Stomach (tissue), 4 donors: ENCODE measurements at regions not wholly inside any gene's neighbourhood (a gene's known extent, or its start where the extent isn't known, plus 50 kb on each side); places are given as distances from the start of the nearest gene placed in this dataset.

Experiments
- EP300 ChIP-seq: sonication (generic); formaldehyde crosslinking; IDR thresholded peaks from one replicate; pipeline ENCODE4 v1.6.1; 2017; ENCODE audit warnings: antibody characterized with exemption
- TF ChIP-seq, protein P1 (sequence below), 7 experiments: fragments of 450-650 bp in 4 of 7; fragments of 200-600 bp in 3 of 7; sonication (generic) in 3 of 7; IDR thresholded peaks; one replicate each; pipeline ENCODE4 v1.5.1; 2016 to 2019; ENCODE audit warnings: antibody characterized with exemption in 7 of 7, control low read depth in 2 of 7, mild to moderate bottlenecking in 1 of 7

DNA sequence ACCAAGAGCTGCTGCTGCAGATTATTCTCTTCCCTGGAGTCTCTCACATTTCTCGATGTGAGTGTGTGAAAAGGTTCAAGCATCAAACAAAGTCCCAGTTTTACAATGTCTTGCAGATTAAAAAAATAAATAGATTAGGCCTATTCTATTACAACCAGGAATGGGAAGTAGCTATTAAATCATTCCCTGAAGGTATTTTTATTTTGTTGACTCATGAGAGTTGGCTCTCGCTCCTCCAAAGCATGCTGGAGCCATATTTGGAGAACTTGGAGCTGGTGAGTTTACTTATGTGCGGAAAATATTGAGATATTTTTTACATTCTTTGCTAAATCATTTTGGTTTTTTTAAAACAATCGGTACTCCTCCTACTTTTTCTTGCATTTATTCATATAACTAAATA is 572.3 kb downstream of the ETNK1 start:
- TF ChIP-seq, protein P1, sequence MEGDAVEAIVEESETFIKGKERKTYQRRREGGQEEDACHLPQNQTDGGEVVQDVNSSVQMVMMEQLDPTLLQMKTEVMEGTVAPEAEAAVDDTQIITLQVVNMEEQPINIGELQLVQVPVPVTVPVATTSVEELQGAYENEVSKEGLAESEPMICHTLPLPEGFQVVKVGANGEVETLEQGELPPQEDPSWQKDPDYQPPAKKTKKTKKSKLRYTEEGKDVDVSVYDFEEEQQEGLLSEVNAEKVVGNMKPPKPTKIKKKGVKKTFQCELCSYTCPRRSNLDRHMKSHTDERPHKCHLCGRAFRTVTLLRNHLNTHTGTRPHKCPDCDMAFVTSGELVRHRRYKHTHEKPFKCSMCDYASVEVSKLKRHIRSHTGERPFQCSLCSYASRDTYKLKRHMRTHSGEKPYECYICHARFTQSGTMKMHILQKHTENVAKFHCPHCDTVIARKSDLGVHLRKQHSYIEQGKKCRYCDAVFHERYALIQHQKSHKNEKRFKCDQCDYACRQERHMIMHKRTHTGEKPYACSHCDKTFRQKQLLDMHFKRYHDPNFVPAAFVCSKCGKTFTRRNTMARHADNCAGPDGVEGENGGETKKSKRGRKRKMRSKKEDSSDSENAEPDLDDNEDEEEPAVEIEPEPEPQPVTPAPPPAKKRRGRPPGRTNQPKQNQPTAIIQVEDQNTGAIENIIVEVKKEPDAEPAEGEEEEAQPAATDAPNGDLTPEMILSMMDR (IDR thresholded peaks at IDR 0.05) = no peak
- TF ChIP-seq EP300 = no peak
